ENCODE measurements at regions not wholly inside any gene's neighbourhood (a gene's known extent, or its start where the extent isn't known, plus 50 kb on each side); places are given as distances from the start of the nearest gene placed in this dataset.

DNA sequence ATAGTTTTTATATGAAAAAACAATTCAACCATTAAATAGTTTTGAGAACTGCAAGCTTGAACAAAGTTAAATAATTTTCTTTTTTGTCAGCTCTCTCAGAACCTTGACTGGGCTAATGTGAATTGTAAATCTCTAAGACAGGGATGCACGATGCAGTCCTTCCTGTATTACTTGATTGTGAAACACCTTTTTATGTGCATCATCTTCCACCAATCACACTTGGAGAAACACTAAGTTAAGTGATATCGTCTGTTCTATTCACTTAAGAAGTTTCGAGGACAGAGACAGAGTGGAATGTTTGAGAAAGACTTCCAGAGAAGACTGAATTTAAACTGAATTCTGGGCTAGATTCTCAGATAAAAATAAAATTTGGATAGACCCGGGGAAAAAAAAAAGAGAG, 238.2 kb downstream of the MREG start:
- no peak for TF ChIP-seq EZH2phosphoT487 (IDR thresholded peaks at IDR 0.05; ENCODE audit: borderline replicate concordance, low read length)
- TF ChIP-seq, protein P1, sequence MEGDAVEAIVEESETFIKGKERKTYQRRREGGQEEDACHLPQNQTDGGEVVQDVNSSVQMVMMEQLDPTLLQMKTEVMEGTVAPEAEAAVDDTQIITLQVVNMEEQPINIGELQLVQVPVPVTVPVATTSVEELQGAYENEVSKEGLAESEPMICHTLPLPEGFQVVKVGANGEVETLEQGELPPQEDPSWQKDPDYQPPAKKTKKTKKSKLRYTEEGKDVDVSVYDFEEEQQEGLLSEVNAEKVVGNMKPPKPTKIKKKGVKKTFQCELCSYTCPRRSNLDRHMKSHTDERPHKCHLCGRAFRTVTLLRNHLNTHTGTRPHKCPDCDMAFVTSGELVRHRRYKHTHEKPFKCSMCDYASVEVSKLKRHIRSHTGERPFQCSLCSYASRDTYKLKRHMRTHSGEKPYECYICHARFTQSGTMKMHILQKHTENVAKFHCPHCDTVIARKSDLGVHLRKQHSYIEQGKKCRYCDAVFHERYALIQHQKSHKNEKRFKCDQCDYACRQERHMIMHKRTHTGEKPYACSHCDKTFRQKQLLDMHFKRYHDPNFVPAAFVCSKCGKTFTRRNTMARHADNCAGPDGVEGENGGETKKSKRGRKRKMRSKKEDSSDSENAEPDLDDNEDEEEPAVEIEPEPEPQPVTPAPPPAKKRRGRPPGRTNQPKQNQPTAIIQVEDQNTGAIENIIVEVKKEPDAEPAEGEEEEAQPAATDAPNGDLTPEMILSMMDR (IDR thresholded peaks at IDR 0.05; ENCODE audit: low read depth, low read length, poor library complexity, severe bottlenecking): no peak

All from DOHH2 (cell line).